Hematopoietic multipotent progenitor cell (in vitro differentiated cells): ENCODE measurements at regions not wholly inside any gene's neighbourhood (a gene's known extent, or its start where the extent isn't known, plus 50 kb on each side); places are given as distances from the start of the nearest gene placed in this dataset.

ENCODE experiments used
- DNase-seq, 3 donors: peaks; one replicate each; pipeline ENCODE4 v3.0.0-alpha.2; 2011 to 2015; ENCODE audit warnings: low read depth in 2 of 3, low spot score in 2 of 3

DNA sequence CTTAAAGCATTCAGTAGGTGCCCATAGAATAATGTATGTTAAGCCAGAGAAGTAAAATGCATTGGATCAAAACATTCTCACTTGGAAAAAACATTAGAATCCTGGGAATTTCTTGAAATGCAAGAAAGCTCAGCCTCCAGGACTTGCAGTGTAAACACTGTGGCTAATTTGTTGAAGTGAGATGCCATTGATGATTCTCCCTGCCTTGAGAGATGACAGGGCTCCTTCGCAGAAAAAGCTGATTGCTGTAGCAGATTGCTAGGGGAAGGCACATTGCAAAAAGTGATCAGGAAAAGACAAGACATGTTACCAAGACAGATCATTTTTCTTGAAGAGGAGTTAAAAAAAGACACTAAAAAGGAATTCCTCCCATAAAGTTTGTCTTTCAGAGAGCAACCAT, 204.2 kb upstream of the HMGA2 start:
- DNase-seq: no peak

DNA sequence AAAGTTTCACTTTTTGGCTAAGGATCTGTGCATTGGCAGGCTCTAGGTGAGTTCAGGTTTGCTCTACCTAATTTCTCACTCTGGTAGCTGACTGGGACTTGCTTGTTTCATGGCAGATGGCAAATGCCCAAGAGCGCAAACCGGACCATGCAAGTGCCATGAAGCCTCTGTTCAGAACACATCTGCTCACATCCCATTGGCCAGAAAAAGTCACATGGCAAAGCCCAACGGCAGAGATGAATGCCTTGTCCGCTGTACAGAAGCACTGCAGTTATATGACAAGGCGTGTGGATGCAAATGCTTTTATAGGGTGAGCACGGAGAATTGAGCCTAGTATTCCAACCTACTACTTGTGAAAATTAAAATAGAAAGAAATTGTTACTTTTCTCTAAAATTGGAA, 202.2 kb upstream of the HMGA2 start:
- DNase-seq: no peak

DNA sequence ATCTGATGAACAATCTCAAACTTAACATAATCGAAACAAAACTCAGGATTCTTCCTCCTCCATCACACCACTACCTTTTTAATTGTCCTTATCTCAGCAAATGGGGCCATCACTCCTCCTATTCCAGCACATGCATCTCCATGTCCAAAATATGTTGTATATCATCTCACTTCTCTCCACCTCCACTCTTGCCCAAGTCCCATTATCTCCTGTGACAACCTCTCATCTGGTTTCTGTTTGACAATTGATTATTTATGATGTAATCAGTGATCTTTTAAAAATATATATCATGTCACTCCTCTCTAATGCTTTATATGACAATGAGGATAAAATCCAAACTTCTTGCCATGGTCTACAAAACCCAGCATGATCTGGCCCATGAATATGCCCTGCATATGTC, 200.8 kb upstream of the HMGA2 start:
- no peak for DNase-seq

DNA sequence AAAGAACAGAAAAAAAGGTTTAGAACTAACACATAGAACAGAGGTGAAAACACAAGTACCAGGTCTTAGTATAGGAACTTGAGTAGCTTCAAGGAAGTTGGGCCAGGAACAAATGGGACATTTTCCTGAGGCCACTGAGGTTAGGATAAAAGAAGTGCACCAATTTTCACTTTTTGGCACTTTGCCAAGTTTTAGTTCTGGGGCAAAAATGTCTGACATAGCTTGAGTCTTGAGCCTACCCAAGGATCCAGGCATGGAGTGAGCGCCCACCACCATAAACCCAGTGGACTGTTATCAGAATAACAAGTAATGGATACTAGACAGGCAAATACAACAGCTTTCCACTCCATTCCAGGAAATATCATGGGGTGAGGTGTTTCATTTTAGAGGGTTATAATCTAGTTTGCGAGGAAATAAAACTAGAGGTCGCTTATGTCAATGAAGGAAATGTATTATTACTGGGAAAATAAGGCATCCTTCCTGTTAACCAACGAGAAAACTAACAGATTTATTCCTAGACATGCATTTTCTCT, 199.7 kb upstream of the HMGA2 start:
- no peak for DNase-seq

DNA sequence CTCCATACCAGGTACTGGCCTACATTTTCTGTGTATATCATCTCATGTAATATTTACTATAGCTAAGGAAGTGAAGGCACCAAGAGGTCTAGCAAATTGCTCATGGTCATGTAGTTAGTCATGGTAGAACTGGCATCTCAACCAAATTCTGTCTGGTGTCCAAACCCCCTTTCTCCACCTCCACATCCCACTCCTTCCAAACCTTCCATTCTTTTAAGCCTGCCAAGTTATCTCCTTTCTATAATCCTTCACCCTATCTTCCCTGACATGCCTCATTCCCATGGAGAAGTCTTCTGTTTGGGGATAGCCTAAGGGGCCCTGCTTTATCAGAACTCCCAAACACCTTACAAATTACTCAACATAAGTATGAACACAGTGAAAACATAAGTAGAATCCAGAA, 196.2 kb upstream of the HMGA2 start:
- no peak for DNase-seq

DNA sequence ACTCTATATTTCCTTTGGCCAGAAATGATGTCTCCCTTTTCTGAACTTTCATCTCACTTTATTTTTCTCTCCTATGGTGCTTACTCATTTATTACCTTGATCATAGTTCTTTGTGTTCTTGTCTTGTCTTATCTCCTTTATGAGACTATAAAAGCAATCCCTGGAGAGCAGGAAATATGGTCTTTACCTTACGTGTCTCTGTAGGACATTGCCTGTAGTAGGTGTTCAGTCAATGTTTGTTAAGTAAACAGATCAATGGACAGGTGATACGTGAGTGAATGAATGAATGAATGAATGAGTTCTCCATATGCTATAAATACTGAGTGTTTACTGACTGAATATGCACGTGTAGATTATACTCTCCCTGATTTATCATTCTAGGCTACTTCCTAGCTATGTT, 193.7 kb upstream of the HMGA2 start:
- no peak for DNase-seq

DNA sequence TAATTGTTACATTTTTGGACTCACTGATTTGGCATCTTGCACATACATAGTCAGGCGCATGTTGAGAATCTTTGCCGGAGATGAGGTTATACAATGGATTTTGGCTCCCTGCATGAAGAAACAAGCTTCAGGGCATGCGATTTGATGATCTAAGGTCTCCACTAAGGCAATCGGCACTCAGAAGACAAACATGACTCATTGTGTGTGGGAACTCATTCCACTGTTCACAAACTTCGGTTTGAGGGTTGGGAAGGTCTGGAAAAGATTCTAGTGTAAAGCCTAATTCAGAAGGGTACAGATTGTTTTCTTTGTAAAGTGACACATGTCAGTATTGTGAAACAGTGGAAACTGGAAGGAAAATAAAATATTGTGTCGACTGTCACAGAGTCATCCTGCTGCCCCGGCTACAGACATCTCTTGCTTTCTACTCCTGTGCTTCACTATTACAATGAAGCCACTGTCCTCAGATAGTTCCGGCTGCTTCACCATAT, 192.6 kb upstream of the HMGA2 start:
- no peak for DNase-seq

DNA sequence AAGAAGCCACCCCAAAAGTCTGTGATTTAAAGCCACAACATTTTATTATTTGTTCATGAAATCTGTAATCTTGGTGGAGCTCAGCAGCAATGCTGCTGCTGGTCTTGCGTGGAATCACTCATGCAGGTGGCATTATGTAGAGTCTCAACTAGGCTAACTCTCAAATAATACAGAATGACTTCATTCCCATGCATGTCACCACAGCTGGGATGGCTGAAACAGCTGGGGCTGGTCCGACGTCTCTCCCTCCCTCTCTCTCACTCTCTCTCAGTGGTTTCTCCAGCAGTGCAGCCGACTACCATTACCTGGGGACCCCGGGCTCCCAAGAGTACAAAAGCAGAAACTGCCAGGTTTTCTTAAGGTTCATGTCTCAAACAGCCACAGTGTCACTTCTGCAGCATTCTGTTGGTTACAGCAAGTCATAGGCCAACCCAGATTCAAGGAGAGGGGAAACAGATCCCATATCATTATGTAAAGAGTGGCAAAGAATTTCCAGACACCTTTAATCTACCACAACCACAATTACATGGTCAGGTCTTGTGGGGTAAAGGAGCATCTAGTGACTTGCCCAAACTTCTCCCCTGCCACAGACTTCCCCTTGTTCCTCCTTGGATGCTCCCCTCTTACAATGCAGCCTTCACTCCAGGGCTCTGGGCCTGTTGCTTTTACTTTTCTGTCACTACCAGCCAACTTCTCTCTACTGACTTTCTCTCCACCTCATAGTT, 192.0 kb upstream of the HMGA2 start:
- DNase-seq: no peak

DNA sequence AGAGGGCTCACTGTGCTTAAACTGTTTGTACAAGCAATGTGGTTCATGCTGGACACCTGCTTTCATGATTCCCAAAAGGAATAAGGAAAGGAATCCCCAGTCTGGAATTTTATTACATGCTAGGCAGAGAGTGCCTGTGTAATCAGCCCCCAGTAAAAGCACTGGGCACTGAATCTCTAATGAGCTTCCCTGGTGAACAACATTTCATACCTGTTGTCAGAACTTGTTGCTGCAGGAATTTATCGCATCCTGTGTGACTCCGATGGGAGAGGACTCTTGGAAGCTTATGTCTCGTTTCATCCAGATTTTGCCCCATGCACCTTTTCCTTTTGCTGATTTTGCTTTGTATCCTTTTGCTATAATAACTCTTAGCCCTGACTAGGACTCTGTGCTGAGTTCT, 190.2 kb upstream of the HMGA2 start:
- DNase-seq: no peak

DNA sequence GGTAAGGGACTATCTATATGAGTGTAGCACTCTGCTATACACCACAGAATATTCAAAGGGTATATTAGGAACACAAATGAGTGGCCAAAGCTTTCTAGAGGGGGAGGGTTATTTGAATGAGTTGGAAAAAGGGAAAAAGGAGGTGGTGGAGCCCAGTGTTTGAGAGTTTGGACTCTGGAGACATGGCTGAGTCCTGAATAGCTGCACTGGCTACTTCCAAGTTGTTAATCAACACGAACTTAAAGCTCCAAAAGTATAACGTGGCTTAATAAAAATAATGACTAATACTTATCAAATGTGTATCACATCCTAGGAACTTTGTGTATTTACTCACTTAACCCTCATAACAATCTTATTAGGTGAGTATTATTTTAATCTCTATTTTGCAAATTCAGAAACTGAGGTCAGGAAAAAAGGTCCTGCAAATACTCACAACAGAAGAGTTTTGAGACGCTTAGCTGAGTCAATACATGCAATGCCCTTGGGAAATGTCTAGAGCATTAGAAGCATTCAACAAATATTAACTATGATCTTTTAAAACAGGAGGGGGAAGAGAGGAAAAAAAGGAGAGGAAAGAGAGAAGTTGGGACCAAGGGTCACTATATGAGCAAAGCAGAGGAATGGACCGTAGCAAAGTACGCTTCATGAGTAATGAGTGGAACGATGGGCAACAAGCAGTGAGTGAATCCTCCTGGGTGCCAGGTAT, 189.5 kb upstream of the HMGA2 start:
- no peak for DNase-seq

DNA sequence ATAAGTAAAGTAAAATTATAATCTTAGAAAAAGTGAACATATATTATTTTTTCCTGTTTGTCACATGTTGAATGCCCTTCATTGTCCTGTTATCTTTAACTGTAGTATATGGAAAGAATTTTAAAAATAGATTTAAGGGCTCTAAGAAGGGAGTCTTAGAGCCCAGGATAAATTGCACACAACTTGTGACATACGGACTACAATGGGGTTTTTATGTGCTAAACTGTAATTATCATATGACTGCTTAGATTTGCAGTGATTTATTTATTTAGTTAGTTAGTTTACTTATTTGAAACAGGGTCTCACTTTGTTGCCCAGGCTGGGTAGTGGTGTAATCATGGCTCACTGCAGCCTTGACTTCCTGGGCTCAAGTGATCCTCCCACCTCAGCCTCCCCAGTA, 187.8 kb upstream of the HMGA2 start:
- DNase-seq: no peak

DNA sequence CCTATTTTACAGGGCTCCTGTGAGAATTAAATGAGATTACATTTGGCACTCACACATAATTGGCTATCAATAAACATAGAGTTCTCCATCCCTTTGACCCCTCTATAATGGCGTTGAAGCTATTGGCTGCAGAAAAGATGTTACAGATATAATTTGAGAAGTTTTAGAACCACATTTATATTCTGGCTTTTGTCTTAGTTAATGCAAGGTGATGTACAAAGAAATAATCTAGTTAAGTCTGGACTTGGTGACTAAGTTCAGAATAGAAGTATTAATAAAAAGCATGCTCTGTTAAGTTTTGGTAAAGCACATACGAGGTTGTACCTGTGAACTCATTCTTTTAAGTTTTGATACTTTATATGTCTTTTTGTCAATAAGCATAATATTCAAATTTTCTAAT, 187.1 kb upstream of the HMGA2 start:
- no peak for DNase-seq

DNA sequence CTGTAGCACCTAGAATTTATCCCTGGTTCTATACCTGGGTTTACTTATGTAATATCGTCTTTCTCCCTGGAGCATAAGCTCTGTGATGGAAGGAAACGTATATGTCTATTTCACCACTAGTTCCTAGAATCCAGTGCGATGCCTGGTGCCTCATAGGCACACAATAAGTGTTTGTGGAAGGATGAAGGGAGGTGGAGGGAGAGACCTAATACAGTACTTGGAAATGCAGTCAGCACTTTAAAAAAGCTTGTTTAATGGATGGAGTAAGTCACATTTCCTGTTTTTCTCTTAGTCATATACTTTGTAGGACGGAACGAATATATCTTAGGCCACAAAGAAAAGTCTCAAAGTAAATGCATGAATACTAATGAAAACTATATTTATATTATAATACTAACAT, 186.5 kb upstream of the HMGA2 start:
- DNase-seq: no peak

DNA sequence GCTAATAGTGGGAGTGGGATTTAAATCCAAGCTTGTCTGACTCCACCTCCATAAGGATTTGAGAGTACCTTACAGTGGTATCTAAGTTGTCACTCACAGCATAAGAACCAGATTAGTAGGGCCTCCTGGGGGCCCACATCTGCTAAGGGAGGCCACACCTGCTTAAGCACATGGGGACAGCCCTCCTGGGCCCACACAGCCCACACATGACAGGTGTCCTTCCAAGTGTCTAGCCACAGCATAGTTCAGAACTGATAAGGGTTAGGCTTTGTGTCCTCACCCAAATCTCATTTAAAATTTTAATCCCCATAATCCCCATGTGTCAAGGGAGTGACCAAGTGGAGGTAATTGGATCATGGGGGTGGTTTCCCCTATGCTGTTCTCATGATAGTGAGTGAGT, 186.0 kb upstream of the HMGA2 start:
- no peak for DNase-seq

DNA sequence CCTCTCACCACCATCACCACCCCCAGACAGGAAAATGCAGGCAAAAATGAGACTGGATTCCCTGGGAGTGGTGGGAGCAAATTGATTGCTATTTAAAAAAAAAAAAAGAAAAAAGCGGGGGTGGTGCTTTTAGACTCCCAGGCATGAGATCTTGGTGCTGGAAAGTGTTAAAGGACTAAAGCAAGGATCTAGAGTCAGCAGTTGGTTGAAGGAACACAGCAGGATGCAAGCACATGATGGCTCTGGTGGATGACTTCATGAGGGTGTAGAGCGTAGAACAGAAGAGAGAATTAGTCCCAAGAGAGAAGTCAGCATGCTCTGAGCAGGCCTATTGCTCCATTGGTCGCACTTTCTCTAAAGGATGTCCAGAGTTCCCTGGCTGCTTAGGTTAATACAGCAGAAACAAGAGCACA, 183.8 kb upstream of the HMGA2 start:
- no peak for DNase-seq

DNA sequence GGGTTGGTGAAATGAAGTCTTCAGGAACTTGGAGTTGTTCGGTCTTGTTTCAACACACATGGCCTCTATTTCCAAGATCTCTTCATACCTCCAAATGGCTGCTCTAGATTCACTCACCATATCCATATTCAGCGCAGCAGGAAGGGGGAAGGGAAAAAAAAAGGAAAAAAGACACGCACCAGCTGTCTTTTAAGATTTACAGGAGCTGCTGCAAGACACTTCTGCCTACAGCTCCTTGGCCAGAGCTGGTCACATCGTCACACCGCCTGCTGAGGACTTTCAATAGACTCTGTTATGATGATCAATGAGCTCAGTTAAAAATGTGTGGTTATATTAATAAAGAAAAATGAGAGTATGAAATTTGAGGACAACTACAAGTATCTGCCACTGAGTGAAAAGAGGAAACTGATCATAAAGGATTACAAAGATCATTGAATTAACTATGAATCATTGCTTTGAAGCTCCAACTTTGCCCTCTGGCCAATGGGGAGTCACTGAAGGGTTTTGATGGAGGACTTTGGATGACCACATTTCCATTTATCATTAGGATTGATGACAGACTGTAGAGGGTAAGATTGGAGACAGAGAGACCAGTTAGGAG, 182.1 kb upstream of the HMGA2 start:
- DNase-seq: no peak

DNA sequence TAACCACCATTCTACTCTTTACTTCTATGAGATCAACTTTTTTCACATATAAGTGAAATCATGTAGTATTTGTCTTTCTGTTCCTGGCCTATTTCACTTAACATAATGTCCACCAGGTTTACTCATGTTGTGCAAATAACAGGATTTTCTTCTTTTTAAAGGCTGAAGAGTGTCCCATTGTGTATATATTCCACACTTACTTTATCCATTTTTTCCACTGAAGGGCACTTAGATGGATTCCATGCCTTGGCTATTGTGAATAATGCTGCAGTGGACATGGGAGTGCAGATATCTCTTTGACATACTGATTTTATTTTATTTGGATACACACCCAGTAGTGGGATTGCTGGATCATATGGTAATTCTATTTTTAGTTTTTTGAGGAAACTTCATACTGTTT, 181.1 kb upstream of the HMGA2 start:
- DNase-seq: no peak

DNA sequence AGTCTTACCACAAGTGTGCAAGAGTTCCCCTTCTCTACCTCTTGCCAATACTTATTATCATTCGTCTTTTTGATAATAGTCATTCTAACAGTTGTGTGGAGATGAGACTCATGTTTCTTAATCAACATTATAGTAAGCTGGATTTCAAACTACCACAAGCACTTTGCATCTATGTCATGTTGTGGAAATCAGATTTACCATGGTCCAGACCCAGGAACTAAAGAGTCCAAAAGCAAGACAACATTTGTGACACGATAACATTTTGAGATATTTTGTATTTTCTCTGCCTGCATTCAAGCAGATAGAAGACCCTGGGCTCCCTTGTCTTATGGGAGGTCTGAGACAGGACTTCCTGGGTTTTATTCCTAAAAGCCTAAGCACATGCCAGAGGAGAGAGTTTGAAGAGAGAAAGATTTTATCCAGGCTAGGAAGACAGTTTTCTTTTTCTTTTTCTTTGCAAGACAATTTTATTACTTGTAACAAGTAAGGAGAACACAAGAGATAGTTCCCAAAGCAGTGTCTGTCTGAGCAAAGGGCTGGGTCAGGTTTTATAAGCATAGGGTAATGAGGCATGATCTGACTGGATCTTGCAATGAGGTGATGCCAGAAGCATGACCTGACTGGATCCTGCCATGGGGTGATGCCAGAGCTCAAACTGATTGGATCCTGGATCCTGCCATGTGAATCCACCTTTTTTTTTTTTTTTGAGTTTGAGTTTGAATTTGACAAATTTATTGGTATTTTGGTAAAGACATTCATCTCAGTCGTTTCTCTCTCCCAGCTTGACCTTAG, 180.5 kb upstream of the HMGA2 start:
- no peak for DNase-seq

DNA sequence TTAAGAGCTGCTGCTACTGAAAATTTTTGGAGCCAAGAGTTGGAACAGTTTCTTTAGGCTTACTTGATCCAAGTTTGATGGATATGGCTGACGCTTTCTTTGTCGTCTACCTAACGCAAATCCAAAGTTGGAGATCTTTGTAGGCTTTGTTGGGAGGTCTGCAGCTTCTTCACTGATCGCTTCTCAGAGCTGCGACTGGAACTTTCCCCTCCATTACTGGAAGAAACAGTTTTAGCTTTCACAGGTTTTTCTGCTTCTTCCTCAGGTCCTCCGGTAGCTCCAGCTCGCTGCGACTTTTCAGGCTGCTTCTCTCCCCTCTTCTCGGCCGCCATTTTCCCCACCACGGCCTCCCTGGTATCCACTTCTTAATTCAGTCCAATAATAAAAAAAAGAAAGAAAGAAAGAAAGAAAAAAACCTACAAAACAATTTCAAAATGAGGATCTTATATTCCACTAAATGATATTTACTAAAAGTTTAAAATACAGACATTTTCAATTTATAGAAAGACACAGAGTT, 178.1 kb upstream of the HMGA2 start:
- no peak for DNase-seq

DNA sequence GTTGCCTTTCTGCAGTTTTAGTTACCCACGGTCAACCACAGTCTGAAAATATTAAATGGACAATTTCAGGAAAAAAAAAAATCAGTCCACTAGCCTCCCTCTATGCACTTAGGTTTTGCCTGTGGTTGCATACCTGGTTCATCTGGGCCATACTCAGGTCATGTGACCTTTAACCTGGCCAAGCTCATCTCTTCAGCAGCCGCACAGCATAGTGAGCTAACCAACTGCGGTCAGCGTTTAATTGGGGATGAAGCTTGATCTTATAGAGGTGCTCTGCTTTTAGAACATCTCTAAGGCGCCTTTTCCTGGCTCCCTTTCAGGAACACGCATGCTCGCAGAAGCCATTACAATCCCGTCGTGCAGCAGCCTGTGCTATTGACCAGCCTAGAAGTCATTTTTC, 177.2 kb upstream of the HMGA2 start:
- DNase-seq: no peak

DNA sequence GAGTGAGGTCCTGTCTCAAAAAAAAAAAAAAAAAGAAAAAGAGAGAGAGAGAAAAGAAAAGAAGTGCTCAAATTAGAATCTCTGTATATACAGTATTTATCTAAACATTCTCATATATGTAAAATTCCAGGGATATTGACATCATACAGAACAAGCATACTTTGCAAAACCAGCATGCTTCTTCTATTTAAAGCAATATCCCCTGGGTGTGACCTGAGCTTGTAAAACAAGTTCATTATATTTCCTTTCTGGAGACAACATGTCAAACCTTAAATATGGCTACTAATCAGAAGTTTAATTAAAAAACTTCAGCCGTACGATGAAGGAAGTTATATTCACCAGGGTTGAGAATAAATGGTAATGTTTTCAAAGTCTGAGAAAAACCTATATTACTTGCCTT, 175.8 kb upstream of the HMGA2 start:
- no peak for DNase-seq
